ENCODE measurements at regions not wholly inside any gene's neighbourhood (a gene's known extent, or its start where the extent isn't known, plus 50 kb on each side); places are given as distances from the start of the nearest gene placed in this dataset.
"Not testable (repeated sequence)": the region's sequence is repeated elsewhere in the genome, so short reads cannot be mapped to it uniquely, and the experiment has no call there.

DNA sequence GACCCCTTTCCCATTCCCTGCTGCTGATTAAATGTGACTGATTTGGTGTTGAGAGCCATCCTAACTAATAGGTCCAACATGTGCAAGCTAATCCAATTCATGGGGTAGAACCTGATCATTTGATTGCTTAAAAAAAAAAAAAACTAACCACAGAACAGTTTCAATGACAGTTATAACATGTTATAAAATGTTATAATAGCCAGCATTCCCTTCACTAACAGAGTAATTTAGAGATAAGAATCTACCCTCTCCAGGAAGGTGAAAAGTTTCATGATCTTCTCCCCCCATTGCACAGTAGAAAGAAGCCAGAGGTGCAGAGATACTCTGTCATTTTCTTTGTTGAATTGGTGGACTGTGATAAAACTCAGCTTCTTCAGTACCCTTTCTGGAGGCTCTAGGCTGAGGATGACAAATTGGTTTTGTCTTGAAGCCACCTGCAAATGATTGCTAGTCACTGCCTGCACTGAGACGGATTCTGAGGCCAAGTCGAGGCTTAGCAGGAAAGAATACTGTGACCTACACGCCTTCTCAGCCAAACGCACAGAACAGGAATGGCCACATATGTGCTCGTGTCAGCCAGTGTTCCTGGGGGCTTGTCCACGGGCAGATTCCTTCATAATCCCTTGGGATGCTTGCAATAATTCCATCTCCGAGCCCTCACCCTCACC is 215.7 kb upstream of the IRF2BP2 start:
- Mint-ChIP-seq H3K9me3 (peaks cover 4% of the 10 kb centered on the region), H3K36me3 (no peaks in the 10 kb centered on the region), H3K27me3 (ENCODE audit: low read depth) (peaks cover 2% of the 10 kb centered on the region), H3K4me3 (no peak overlapping the region), H3K27ac (peak overlapping the region; percentile 66), H3K4me1 (peaks cover 15% of the 10 kb centered on the region)
- DNase-seq (ENCODE audit: low spot score in 2 of 2, unreplicated experiment in 2 of 2), result no peak
- TF ChIP-seq, protein P1, sequence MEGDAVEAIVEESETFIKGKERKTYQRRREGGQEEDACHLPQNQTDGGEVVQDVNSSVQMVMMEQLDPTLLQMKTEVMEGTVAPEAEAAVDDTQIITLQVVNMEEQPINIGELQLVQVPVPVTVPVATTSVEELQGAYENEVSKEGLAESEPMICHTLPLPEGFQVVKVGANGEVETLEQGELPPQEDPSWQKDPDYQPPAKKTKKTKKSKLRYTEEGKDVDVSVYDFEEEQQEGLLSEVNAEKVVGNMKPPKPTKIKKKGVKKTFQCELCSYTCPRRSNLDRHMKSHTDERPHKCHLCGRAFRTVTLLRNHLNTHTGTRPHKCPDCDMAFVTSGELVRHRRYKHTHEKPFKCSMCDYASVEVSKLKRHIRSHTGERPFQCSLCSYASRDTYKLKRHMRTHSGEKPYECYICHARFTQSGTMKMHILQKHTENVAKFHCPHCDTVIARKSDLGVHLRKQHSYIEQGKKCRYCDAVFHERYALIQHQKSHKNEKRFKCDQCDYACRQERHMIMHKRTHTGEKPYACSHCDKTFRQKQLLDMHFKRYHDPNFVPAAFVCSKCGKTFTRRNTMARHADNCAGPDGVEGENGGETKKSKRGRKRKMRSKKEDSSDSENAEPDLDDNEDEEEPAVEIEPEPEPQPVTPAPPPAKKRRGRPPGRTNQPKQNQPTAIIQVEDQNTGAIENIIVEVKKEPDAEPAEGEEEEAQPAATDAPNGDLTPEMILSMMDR (IDR thresholded peaks at IDR 0.05; ENCODE audit: unreplicated experiment), result no peak

DNA sequence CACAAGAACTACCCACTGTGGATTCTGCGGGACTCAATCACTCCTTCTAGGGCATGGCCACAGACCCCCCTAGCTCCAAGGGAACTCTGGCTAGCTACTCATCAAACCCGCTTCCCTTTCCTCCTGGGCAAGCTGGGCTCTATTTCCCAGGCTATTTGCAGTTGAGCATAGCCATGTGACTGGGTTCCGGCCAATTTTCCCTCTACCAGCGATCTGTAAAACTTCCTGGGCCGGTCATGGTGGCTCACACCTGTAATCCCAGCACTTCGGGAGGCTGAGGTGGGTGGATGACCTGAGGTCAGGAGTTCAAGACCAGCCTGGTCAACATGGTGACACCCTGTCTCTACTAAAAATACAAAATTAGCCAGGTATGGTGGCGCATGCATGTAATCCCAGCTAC is 214.9 kb upstream of the IRF2BP2 start:
- H3K27ac Mint-ChIP-seq; H3K4me3 Mint-ChIP-seq; DNase-seq (ENCODE audit: low spot score in 2 of 2, unreplicated experiment in 2 of 2); H3K27me3 Mint-ChIP-seq (ENCODE audit: low read depth); H3K36me3 Mint-ChIP-seq; H3K9me3 Mint-ChIP-seq: not testable (repeated sequence)
- peaks cover 15% of the 10 kb centered on the region for H3K4me1 Mint-ChIP-seq

DNA sequence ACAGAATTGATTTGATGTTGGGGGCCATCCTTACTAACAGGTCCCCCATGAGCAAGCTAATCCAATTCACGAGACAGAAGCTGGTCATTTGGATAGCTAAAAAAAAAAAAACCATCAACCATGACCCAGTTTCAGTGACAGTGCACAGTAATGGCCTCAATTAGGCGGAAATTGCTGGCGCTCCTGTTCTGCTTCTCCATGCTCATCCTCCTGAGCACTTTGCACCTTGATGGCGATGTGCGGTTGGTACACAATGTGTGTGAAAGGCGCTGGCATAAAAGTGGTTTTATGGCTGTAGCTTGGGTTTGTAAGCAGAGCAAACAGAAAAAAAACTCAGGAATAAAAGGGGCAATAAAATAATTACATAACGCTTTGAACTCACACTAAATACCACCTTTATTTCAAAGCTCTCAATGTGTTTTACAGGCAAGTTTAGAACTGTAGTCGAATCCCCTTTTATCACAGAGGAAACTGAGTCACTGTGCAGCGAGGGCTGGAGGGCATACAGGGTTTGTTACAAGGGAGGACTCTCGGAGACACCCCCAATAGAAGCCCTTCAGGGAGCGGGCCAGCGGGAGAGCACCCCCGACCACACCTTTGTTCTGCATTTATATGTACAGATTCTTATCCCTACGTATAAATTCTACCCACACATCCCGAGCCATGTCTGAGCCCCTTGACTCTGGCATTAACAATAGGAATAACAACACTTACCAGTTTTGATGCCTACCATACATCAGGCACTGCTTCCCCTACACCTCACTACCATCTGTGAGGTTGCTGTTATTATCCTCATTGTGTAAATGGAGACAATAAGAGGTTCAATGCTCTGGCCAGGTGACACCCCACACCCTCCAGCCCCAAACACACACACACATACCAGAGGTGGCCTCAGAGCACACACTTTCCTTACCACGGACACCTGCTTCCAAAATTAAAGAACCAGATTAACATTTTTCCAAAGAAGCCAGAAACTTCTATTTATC is 213.5 kb upstream of the IRF2BP2 start:
- Mint-ChIP-seq H3K4me3 (no peak overlapping the region), H3K27me3 (ENCODE audit: low read depth) (peaks cover 2% of the 10 kb centered on the region), H3K4me1 (peaks cover 15% of the 10 kb centered on the region), H3K27ac (no peak overlapping the region), H3K9me3 (no peaks in the 10 kb centered on the region), H3K36me3 (no peaks in the 10 kb centered on the region)
- no peak for DNase-seq (ENCODE audit: low spot score in 2 of 2, unreplicated experiment in 2 of 2)
- TF ChIP-seq, protein P1 (IDR thresholded peaks at IDR 0.05; ENCODE audit: unreplicated experiment), result no peak

DNA sequence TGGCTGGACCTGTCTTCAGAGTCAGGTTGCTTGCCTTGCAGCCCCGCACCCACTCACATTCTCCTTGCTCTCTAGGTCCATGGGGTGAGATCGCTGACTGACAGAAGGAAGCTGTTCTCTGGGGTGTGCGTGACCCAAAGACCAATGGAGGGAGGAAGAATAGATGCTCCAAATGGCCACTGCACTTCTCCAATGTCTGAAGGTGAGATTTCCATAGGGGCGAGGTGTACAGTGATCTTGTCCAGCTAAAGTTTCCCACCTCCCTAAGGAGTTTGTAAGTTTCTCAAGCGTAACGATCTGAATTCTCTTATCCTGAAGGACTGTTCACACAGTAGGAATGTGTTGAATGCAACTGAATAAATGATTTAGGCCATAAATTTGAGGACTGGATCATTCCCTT is 211.9 kb upstream of the IRF2BP2 start:
- no peak overlapping the region for H3K4me3 Mint-ChIP-seq
- H3K4me1 Mint-ChIP-seq, result peaks cover 23% of the 10 kb centered on the region
- H3K9me3 Mint-ChIP-seq, result no peaks in the 10 kb centered on the region
- no peaks in the 10 kb centered on the region for H3K36me3 Mint-ChIP-seq
- no peak for DNase-seq (ENCODE audit: low spot score in 2 of 2, unreplicated experiment in 2 of 2)
- no peak overlapping the region for H3K27ac Mint-ChIP-seq
- H3K27me3 Mint-ChIP-seq (ENCODE audit: low read depth), result no peaks in the 10 kb centered on the region
- TF ChIP-seq, protein P1 (IDR thresholded peaks at IDR 0.05; ENCODE audit: unreplicated experiment), result no peak

DNA sequence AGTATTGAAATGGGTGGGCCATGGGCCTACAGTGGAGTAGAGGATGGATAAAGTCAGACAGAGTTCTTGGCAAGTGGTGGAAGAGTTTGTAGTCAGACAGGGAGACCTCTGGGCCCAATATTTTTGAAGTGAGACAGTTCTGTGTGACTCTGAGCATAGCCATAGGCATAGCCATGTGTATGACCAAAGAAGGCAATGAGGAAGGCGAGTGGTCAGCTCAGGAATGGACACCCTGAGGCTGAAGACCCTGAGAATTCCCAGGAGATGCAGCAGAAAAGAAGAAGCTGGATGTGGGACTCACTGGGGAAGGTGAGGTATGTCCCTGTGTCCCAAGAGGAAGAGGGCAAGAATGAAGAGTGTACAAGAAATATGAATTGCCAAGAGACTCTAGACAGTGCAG is 210.6 kb upstream of the IRF2BP2 start:
- Mint-ChIP-seq H3K27me3 (ENCODE audit: low read depth) (no peaks in the 10 kb centered on the region), H3K4me1 (peaks cover 20% of the 10 kb centered on the region), H3K27ac (no peak overlapping the region), H3K36me3 (no peaks in the 10 kb centered on the region), H3K4me3 (no peak overlapping the region), H3K9me3 (no peaks in the 10 kb centered on the region)
- TF ChIP-seq, protein P1 (IDR thresholded peaks at IDR 0.05; ENCODE audit: unreplicated experiment), result no peak
- no peak for DNase-seq (ENCODE audit: low spot score in 2 of 2, unreplicated experiment in 2 of 2)

DNA sequence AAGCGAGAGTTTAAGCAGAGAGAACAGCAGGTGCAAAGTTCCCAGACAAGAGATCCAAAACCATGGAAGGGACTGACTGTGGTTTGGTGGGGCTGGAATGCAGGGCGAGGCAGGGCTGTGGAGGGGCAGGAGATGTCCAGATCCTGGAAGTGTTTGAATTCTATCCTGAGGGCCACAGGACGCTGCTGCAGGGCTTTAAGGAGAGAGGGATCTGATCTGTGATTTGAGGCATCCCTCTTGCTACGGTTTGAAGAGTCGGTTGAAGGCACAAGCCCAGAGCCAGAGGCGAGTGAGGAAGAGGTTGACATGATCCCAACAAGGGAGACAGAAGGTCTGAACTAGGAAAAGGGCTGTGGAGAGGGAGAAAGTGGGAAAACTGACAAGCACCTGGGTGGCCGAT is 209.9 kb upstream of the IRF2BP2 start:
- H3K9me3 Mint-ChIP-seq; H3K27ac Mint-ChIP-seq; H3K27me3 Mint-ChIP-seq (ENCODE audit: low read depth); H3K36me3 Mint-ChIP-seq; DNase-seq (ENCODE audit: low spot score in 2 of 2, unreplicated experiment in 2 of 2); H3K4me3 Mint-ChIP-seq: not testable (repeated sequence)
- H3K4me1 Mint-ChIP-seq, result peaks cover 19% of the 10 kb centered on the region

DNA sequence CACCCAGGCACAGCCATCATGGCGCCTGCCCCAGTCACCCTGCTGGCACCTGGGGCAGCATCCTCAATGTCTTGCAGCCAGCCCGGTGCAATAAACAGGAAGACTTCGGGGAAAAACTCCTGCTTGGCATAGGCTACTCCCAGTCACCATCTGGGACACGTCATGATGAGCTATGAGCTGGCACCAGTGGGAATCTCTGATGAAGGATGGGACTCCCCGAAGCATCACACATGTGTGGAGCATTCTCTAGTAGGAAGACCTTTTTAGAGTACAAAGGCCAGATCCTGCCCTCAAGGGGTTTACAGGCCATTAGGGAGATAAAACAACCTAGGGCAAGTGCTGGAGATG is 208.0 kb upstream of the IRF2BP2 start:
- not testable (repeated sequence) for H3K27me3 Mint-ChIP-seq (ENCODE audit: low read depth); H3K4me3 Mint-ChIP-seq; H3K9me3 Mint-ChIP-seq; H3K27ac Mint-ChIP-seq; DNase-seq (ENCODE audit: low spot score in 2 of 2, unreplicated experiment in 2 of 2); H3K36me3 Mint-ChIP-seq
- H3K4me1 Mint-ChIP-seq, result peaks cover 15% of the 10 kb centered on the region

DNA sequence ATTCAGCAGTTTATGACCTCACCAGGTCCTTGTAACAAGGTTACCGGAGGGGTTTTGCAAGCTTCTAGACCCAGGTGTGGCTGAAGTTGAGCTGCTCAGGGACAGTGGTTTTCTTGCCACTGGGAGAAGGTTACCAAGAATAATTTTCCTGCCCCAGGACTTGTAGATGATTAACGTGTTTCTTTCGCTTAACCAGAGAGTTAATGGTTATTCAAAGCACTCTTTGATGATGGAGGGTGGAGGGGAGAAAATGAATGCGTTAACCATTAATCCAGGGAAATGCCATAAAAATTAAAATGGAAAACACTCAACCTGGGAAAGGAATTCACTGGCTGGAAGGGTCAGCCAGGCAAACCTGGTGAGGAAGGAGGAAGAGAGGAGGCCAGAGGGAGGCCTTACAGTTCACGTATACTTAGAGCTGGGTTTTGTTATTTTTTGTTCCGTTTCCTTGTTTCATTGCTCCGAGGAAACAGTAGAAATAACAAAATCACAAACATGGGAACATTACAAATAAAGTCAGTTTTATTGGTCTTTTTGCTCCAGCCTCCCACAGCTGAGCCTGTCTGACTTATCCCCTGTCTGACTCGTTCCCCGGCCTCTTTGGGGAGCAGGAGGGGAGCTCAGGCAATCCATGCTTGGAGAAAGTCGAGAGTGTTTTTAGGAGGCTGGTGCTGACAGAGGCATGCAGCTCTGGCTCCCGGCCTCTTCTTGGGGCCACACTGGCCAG is 207.5 kb upstream of the IRF2BP2 start:
- Mint-ChIP-seq H3K4me1 (peaks cover 15% of the 10 kb centered on the region), H3K27ac (peak overlapping the region; percentile 43)
- H3K4me3 Mint-ChIP-seq; H3K36me3 Mint-ChIP-seq; DNase-seq (ENCODE audit: low spot score in 2 of 2, unreplicated experiment in 2 of 2); H3K9me3 Mint-ChIP-seq; H3K27me3 Mint-ChIP-seq (ENCODE audit: low read depth): not testable (repeated sequence)

DNA sequence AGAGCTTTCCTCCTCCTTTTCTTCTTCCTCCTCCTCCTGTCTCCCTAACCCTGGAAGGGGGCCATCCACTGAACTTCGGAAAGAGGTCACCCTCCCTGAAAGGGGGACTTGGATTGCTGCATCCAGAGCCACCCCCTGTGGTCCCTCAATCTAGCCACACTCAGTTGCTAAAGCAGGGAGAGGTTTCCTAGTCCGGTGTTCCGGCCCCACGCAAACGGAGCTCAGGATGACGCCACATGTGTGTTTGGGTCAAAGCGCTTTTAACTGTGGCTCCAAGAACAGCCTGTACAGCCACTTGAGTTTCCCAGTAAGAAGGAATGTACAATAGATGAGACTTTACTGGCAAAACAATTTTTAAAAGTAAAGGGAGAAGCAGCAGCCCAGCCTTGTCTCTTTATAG is 206.9 kb upstream of the IRF2BP2 start:
- H3K27me3 Mint-ChIP-seq (ENCODE audit: low read depth); H3K36me3 Mint-ChIP-seq; H3K9me3 Mint-ChIP-seq; H3K4me3 Mint-ChIP-seq; DNase-seq (ENCODE audit: low spot score in 2 of 2, unreplicated experiment in 2 of 2): not testable (repeated sequence)
- Mint-ChIP-seq H3K4me1 (peaks cover 15% of the 10 kb centered on the region), H3K27ac (peak overlapping the region; percentile 75)
